OCI-LY7 (cell line): ENCODE measurements at regions not wholly inside any gene's neighbourhood (a gene's known extent, or its start where the extent isn't known, plus 50 kb on each side); places are given as distances from the start of the nearest gene placed in this dataset.

Source experiments
- BruUV-seq: library from RNA; stranded (reverse); fragments of 400-500 nt; replicated peaks from 2 replicates; lab custom pipeline; 2021; lab: Mats Ljungman, UMichigan
- CTCF ChIA-PET: fragments of 300-600 bp; sonication (Branson Sonifier 250); formaldehyde crosslinking; loops from one replicate; lab custom pipeline; 2022; ENCODE audit warnings: antibody characterized with exemption; ENCODE audit not compliant: unreplicated experiment; lab: Charles Lee
- POLR2A ChIA-PET: fragments of 300-600 bp; sonication (Branson Sonifier 250); formaldehyde crosslinking; loops from one replicate; lab custom pipeline; 2022; ENCODE audit warnings: antibody characterized with exemption; lab: Charles Lee
- DNase-seq: peaks from one replicate; pipeline ENCODE4 v3.0.0-alpha.2; 2015; ENCODE audit warnings: low spot score
- H2AFZ ChIP-seq: fragments of 200-600 bp; sonication (generic), shearing (Covaris generic); 2 replicates; pipeline ENCODE4 v1.6.1; 2014; ENCODE audit warnings: mild to moderate bottlenecking, antibody characterized with exemption, low read length, moderate library complexity
- H3K27ac ChIP-seq: fragments of 200-600 bp; sonication (generic); 2 replicates; pipeline ENCODE4 v1.5.1; 2014; ENCODE audit warnings: mixed run types, low read depth, mild to moderate bottlenecking, moderate library complexity, low read length, inconsistent platforms; ENCODE audit not compliant: poor library complexity, severe bottlenecking
- H3K36me3 ChIP-seq: fragments of 200-600 bp; sonication (generic); 2 replicates; pipeline ENCODE4 v1.6.1; 2014; ENCODE audit warnings: mild to moderate bottlenecking, antibody characterized with exemption, low read length, moderate library complexity, mixed read lengths; ENCODE audit not compliant: insufficient read depth
- H3K4me1 ChIP-seq: fragments of 200-600 bp; sonication (generic); 2 replicates; pipeline ENCODE4 v1.5.1; 2014; ENCODE audit warnings: mild to moderate bottlenecking, low read length; ENCODE audit not compliant: insufficient read depth, poor library complexity, severe bottlenecking
- H3K4me2 ChIP-seq: fragments of 200-600 bp; sonication (generic); 2 replicates; pipeline ENCODE4 v1.6.1; 2014; ENCODE audit warnings: mild to moderate bottlenecking, low read length
- H3K4me3 ChIP-seq: fragments of 200-600 bp; sonication (generic); 2 replicates; pipeline ENCODE4 v1.5.1; 2014; ENCODE audit warnings: mild to moderate bottlenecking, low read depth, low read length; ENCODE audit not compliant: poor library complexity, severe bottlenecking
- H3K79me2 ChIP-seq: fragments of 200-600 bp; sonication (generic); 2 replicates; pipeline ENCODE4 v1.6.1; 2016; ENCODE audit warnings: low read depth, mild to moderate bottlenecking, low read length, moderate library complexity, mixed read lengths; ENCODE audit not compliant: insufficient read depth
- H3K9me2 ChIP-seq: fragments of 200-600 bp; sonication (generic); 2 replicates; pipeline ENCODE4 v1.6.1; 2016; ENCODE audit warnings: mild to moderate bottlenecking, low read length, mixed read lengths; ENCODE audit not compliant: insufficient read depth
- H3K9me3 ChIP-seq: fragments of 200-600 bp; sonication (generic); 2 replicates; pipeline ENCODE4 v1.6.1; 2014; ENCODE audit warnings: mild to moderate bottlenecking, mixed run types, low read length, mixed read lengths
- H4K20me1 ChIP-seq: fragments of 200-600 bp; sonication (generic); 2 replicates; pipeline ENCODE4 v1.6.1; 2014; ENCODE audit warnings: mild to moderate bottlenecking, antibody characterized with exemption, low read length, moderate library complexity, mixed read lengths; ENCODE audit not compliant: insufficient read depth
- EZH2phosphoT487 ChIP-seq: fragments of 200-600 bp; sonication (generic); IDR thresholded peaks from 2 replicates; pipeline ENCODE4 v1.6.1; 2018; ENCODE audit warnings: low read depth, borderline replicate concordance, mild to moderate bottlenecking, mixed run types, antibody characterized with exemption, low read length, moderate library complexity, mixed read lengths
- intact Hi-C: fragments of 100-400 bp; cut with micrococcal nuclease; formaldehyde crosslinking; loops from one replicate; pipeline ENCODE4 v1.10.0; 2022; ENCODE audit not compliant: unreplicated experiment
- TF ChIP-seq, protein P1 (sequence below): fragments of 200-600 bp; sonication (generic); conservative IDR thresholded peaks from 2 replicates; pipeline ENCODE4 v1.5.1; 2014; ENCODE audit warnings: mild to moderate bottlenecking, antibody characterized with exemption, low read length, moderate library complexity, mixed read lengths

DNA sequence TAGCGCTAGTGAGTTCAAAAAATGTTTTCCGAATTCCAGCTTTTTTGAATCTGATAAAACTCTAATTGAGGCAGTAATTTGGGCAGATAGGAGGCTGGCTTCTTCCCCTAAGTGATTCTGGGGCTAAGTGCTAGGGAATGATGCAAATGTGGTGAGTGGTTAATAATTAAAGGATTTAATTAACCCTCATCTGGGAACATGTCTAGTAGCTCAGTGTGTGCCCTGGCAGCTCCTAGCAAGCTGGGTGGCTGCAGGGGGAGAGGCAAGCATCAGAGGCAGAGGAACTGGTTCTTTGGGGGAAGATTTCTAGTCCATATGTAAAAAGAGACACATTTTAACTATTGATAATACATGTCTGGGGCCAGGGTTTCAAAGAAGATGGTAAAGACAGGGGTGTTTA, 354.5 kb downstream of the WDR11 start:
- no peak for DNase-seq
- Histone ChIP-seq H3K79me2 (no peaks in the 10 kb centered on the region), H3K4me3 (no peak overlapping the region), H4K20me1 (no peaks in the 10 kb centered on the region), H3K9me2 (no peaks in the 10 kb centered on the region), H3K27ac (no peak overlapping the region), H3K4me2 (no peak overlapping the region), H3K9me3 (no peaks in the 10 kb centered on the region), H3K4me1 (no peaks in the 10 kb centered on the region), H3K36me3 (no peaks in the 10 kb centered on the region), H2AFZ (no peak overlapping the region)
- ChIA-PET CTCF (no interaction called here), POLR2A (no interaction called here)
- TF ChIP-seq, protein P1, sequence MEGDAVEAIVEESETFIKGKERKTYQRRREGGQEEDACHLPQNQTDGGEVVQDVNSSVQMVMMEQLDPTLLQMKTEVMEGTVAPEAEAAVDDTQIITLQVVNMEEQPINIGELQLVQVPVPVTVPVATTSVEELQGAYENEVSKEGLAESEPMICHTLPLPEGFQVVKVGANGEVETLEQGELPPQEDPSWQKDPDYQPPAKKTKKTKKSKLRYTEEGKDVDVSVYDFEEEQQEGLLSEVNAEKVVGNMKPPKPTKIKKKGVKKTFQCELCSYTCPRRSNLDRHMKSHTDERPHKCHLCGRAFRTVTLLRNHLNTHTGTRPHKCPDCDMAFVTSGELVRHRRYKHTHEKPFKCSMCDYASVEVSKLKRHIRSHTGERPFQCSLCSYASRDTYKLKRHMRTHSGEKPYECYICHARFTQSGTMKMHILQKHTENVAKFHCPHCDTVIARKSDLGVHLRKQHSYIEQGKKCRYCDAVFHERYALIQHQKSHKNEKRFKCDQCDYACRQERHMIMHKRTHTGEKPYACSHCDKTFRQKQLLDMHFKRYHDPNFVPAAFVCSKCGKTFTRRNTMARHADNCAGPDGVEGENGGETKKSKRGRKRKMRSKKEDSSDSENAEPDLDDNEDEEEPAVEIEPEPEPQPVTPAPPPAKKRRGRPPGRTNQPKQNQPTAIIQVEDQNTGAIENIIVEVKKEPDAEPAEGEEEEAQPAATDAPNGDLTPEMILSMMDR: no peak
- TF ChIP-seq EZH2phosphoT487: no peak
- no TSS peak for BruUV-seq
- intact Hi-C loops: no loop called here

DNA sequence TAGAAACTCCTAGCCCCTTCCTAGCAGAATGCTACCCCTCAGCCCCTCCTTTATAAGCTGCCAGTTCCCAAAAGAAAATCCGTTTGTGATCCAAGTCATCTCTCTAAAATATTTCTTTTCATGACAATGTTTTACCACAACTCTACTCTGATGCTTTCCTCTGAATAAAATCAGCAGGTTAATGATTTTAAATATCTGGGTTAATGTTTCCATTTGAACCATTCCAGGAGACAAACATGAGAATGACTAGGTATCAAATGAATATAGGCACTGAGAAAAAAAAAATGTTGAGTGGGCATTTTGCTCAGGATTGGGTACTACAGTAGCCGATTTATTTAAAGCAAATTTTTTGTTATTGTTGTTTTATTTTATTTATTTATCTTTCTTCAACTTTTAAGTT, 360.3 kb downstream of the WDR11 start:
- no peak overlapping the region for H3K4me2 ChIP-seq
- H4K20me1 ChIP-seq: no peaks in the 10 kb centered on the region
- ChIA-PET CTCF (no interaction called here), POLR2A (interaction anchor here (0.8 kb wide), 1 partner anchor 35 kb away, joined by 4 read pairs; no protein-coding TSS in a partner anchor)
- DNase-seq: no peak
- no peak overlapping the region for H2AFZ ChIP-seq
- no peak overlapping the region for H3K27ac ChIP-seq
- intact Hi-C loops: no loop called here
- H3K4me1 ChIP-seq: no peaks in the 10 kb centered on the region
- H3K79me2 ChIP-seq: no peaks in the 10 kb centered on the region
- no peaks in the 10 kb centered on the region for H3K9me3 ChIP-seq
- no TSS peak for BruUV-seq
- H3K36me3 ChIP-seq: no peaks in the 10 kb centered on the region
- TF ChIP-seq, protein P1: no peak
- no peak overlapping the region for H3K4me3 ChIP-seq
- H3K9me2 ChIP-seq: no peaks in the 10 kb centered on the region

DNA sequence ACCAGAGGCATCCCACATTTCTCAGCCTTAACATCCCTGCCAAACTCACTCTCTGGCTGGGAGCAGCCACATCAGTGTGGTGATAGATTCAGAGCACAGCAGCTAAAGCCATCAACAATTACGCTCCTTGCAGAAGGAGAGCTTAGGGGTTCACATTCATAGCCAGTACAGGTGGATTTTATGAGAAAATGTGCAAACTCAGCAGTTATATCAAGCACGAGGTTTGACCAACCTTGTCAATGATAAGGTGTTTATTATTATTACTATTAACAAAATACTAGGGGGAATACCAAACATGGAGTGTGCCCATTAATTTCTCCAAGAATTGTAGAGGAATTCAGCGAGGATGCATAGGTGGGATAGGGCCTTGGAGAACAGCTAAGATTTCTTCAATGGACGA, 362.3 kb downstream of the WDR11 start:
- ChIA-PET CTCF (no interaction called here), POLR2A (interaction anchor here (0.7 kb wide), 1 partner anchor 240 kb away, joined by 3 read pairs; no protein-coding TSS in a partner anchor)
- Histone ChIP-seq H3K9me2 (no peaks in the 10 kb centered on the region), H3K4me2 (no peak overlapping the region), H2AFZ (no peak overlapping the region), H3K79me2 (no peaks in the 10 kb centered on the region), H3K4me1 (no peaks in the 10 kb centered on the region), H3K36me3 (no peaks in the 10 kb centered on the region), H3K9me3 (no peaks in the 10 kb centered on the region), H3K4me3 (no peak overlapping the region), H3K27ac (no peak overlapping the region), H4K20me1 (no peaks in the 10 kb centered on the region)
- intact Hi-C loops: no loop called here
- BruUV-seq: no TSS peak
- no peak for TF ChIP-seq EZH2phosphoT487
- TF ChIP-seq, protein P1: no peak
- DNase-seq: no peak
